ENCODE measurements at regions not wholly inside any gene's neighbourhood (a gene's known extent, or its start where the extent isn't known, plus 50 kb on each side); places are given as distances from the start of the nearest gene placed in this dataset.

DNA sequence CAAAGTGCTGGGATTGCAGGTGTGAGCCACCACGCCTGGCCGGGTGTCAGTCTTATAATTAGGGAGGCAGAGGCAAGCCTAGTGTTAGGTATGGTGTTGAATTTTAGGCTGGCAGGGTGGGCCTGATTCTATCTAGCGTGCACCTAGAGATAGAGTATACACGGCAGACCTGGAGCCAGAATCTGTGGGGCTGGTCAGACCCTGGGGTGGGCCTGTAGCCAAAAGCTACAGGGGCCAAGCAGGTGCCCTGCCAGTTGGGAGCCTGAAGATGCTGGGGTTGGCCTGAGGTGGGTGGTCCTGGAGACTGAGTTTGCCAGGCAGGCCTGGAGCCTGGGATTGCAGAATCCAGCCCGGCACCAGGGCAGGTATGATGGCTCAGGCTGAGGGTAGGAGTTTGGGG lies 1580.3 kb downstream of the ARAP2 start:
- TF ChIP-seq EZH2 (IDR thresholded peaks at IDR 0.05; ENCODE audit: insufficient read depth, poor library complexity, severe bottlenecking) (no peak), EZH2phosphoT487 (IDR thresholded peaks at IDR 0.05; ENCODE audit: insufficient read depth, low read depth) (no peak)
